ENCODE measurements at regions not wholly inside any gene's neighbourhood (a gene's known extent, or its start where the extent isn't known, plus 50 kb on each side); places are given as distances from the start of the nearest gene placed in this dataset.

- CTCF ChIA-PET (ENCODE audit: partially characterized antibody): interaction anchor here (1.0 to 1.4 kb wide), 3 partner anchors 14 to 71 kb away, joined by 3 to 5 read pairs (median 4); no protein-coding TSS in a partner anchor
- WGBS, 2 experiments (ENCODE audit: extremely low coverage in 1 of 2, insufficient coverage in 1 of 2, insufficient read length in 1 of 2, insufficient replicate concordance in 2 of 2, low coverage in 1 of 2, low lambda C conversion rate in 2 of 2, missing lambda C conversion rate in 1 of 2): 79% methylated on average over 3 of the region's 3 CpGs; no CpG with 5 or more reads in 1 of the 2 experiments
- no peaks in the 10 kb centered on the region for H3K4me1 ChIP-seq (replicated peaks in 1 of 4; ENCODE audit: control insufficient read depth in 3 of 4, insufficient read depth in 4 of 4, low read length in 3 of 4)
These were observed 142.8 kb upstream of the TSHZ3 start for GRCh38 chr19:31492050-31492449.

More at GRCh38 chr19:31492050-31492449, 142.8 kb upstream of the TSHZ3 start:
- POLR2A ChIA-PET (ENCODE audit: partially characterized antibody): no interaction called here
- no peak overlapping the region for H2BK15ac ChIP-seq (ENCODE audit: low read length)
- no peak overlapping the region for H3K4me2 ChIP-seq (ENCODE audit: insufficient read depth in 1 of 2, low read depth in 2 of 2, low read length in 2 of 2)
- H3K9ac ChIP-seq (replicated peaks in 1 of 4; ENCODE audit: extremely low read depth in 1 of 4, low read depth in 3 of 4, low read length in 3 of 4): no peak overlapping the region
- no peak overlapping the region for H3K14ac ChIP-seq (ENCODE audit: insufficient read length)
- H3K36me3 ChIP-seq (ENCODE audit: control insufficient read depth in 2 of 4, insufficient read depth in 4 of 4, low read length in 3 of 4): no peaks in the 10 kb centered on the region
- H3K23me2 ChIP-seq (ENCODE audit: low read depth, low read length): no peaks in the 10 kb centered on the region
- FAIRE-seq (no peak), DNase-seq (ENCODE audit: low read depth in 1 of 2, low spot score in 2 of 2) (no peak)
- no peak overlapping the region for H4K8ac ChIP-seq (ENCODE audit: extremely low read depth, insufficient read depth, low read length)
- H3K23ac ChIP-seq (ENCODE audit: insufficient read length): no peak overlapping the region
- H2AK5ac ChIP-seq (ENCODE audit: low read depth, low read length): no peak overlapping the region
- H3K9me3 ChIP-seq (ENCODE audit: insufficient read depth in 2 of 2, low read depth in 1 of 2, low read length in 1 of 2): no peaks in the 10 kb centered on the region
- no peak overlapping the region for H2BK5ac ChIP-seq (ENCODE audit: low read depth, low read length)
- no peak overlapping the region for H4K91ac ChIP-seq (replicated peaks; ENCODE audit: insufficient read length, low read length)
- no peak for TF ChIP-seq TAF7 (optimal IDR thresholded peaks at IDR 0.05; ENCODE audit: borderline replicate concordance, low read depth, low read length)
- no peak for TF ChIP-seq JUND (IDR thresholded peaks at IDR 0.05; ENCODE audit: low read length)
- TF ChIP-seq KDM4A (IDR thresholded peaks at IDR 0.05; ENCODE audit: low read depth, low read length, severe bottlenecking): no peak
- TF ChIP-seq EGR1 (IDR thresholded peaks at IDR 0.05; ENCODE audit: borderline replicate concordance, low read depth, low read length): no peak
- no peak for TF ChIP-seq SUZ12 (IDR thresholded peaks at IDR 0.05; ENCODE audit: low read length)
- no peak for TF ChIP-seq JUN (IDR thresholded peaks at IDR 0.05; ENCODE audit: low read depth, low read length)
- TF ChIP-seq GTF2F1 (IDR thresholded peaks at IDR 0.05; ENCODE audit: borderline replicate concordance, low read depth, low read length): no peak
- no peak overlapping the region for H3K4me3 ChIP-seq (ENCODE audit: extremely low read depth in 1 of 4, insufficient read depth in 2 of 4, low read depth in 3 of 4, low read length in 4 of 4)
- H3K27ac ChIP-seq (ENCODE audit: low read depth, low read length): no peak overlapping the region
- no peak overlapping the region for H2BK120ac ChIP-seq (replicated peaks; ENCODE audit: low read depth, low read length)
- no peak overlapping the region for H2BK20ac ChIP-seq (ENCODE audit: low read length)
- H3K18ac ChIP-seq (ENCODE audit: extremely low read depth, low read length): no peak overlapping the region
- no peaks in the 10 kb centered on the region for H3K79me2 ChIP-seq (ENCODE audit: control insufficient read depth in 1 of 2, insufficient read depth in 2 of 2, low read length in 2 of 2)
- no peak overlapping the region for H4K5ac ChIP-seq (ENCODE audit: insufficient read length, low read depth, low read length)
- H3K56ac ChIP-seq (replicated peaks; ENCODE audit: insufficient read length, low read depth, low read length): no peak overlapping the region
- no peak overlapping the region for H2BK12ac ChIP-seq (ENCODE audit: low read depth, low read length)
- H3K4ac ChIP-seq (replicated peaks; ENCODE audit: insufficient read length, low read depth, low read length): no peak overlapping the region
- no peaks in the 10 kb centered on the region for H3K79me1 ChIP-seq (ENCODE audit: low read depth, low read length)
- H3K27me3 ChIP-seq (replicated peaks in 1 of 4; ENCODE audit: control insufficient read depth in 3 of 4, extremely low read depth in 1 of 4, insufficient read depth in 3 of 4, low read length in 3 of 4): no peaks in the 10 kb centered on the region
- no peaks in the 10 kb centered on the region for H4K20me1 ChIP-seq (replicated peaks in 1 of 2; ENCODE audit: control insufficient read depth in 1 of 2, insufficient read depth in 2 of 2, low read length in 2 of 2)
- no peak overlapping the region for H2AFZ ChIP-seq (ENCODE audit: low read length)
